ENCODE measurements at regions not wholly inside any gene's neighbourhood (a gene's known extent, or its start where the extent isn't known, plus 50 kb on each side); places are given as distances from the start of the nearest gene placed in this dataset.

DNA sequence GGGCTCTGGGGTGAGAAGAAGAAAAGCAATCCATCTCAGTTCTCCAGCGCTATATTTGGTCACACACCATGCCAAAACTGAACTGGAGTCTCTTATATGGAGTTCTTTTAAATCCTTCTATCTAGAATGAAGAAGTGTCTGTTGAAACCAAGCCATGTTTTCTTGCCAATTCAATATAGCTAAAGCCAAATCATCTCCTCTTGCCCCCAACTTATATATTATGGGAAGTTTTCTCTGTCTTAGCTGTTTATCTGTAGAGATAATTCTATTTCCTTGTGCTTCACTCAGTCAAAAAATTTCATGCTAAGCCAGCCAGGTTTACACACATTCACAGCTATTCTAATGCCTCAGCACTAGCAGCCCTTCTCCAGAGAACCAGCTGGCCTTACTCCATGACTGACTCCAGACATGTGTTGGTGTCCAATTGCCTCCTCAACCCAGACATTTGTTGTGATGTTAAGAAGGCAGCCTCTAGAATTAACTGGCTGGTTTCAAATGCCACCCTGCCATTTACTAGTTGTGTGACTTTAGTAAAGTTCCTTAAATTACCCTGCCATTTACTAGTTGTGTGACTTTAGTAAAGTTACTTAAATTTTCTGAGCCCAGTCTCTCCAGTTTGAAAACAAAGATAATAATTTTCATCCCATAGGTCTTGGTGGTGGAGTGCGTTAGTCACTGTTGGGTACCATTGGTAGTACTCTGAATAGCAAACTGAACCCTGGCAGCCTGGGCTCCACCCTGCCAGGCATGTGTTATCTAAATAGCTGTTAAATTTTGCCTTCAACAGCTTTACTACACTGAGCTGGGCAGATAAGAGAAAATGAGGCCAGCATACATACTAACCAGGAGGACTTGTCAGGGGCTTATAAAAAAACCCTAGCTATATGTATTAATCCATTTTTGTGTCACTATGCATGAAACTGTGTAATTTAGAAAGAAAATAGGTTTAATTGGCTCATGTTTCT is 525.1 kb downstream of the LMO7 start (continued):
- TF ChIP-seq, protein P1, sequence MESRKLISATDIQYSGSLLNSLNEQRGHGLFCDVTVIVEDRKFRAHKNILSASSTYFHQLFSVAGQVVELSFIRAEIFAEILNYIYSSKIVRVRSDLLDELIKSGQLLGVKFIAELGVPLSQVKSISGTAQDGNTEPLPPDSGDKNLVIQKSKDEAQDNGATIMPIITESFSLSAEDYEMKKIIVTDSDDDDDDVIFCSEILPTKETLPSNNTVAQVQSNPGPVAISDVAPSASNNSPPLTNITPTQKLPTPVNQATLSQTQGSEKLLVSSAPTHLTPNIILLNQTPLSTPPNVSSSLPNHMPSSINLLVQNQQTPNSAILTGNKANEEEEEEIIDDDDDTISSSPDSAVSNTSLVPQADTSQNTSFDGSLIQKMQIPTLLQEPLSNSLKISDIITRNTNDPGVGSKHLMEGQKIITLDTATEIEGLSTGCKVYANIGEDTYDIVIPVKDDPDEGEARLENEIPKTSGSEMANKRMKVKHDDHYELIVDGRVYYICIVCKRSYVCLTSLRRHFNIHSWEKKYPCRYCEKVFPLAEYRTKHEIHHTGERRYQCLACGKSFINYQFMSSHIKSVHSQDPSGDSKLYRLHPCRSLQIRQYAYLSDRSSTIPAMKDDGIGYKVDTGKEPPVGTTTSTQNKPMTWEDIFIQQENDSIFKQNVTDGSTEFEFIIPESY (IDR thresholded peaks at IDR 0.05; ENCODE audit: borderline replicate concordance, low read depth), result no peak

DNA sequence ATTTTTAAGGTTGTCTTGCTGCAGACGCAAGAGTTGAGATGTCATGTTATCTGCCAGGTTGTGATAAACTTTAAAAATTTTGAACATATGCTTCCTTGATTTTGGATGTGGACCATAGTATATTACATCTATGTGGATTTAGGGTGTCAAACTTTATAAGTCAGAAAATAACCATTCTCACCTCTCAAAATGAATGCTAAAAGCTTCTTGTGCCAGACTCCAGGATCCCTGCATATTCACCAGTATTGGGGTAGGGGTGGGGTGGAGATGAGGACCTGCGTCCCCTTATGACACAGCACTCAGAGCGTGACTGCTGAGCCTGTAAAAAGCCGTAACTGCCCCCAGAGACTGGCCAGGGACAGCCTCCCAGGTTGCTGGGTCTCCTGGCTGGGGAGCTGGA is 524.4 kb downstream of the LMO7 start:
- no peak for DNase-seq
- POLR2A ChIA-PET, result no interaction called here
- CTCF ChIA-PET, result interaction anchor here (0.8 kb wide), 1 partner anchor 21 kb away, joined by 3 read pairs; no protein-coding TSS in a partner anchor
- no peak overlapping the region for H3K27ac ChIP-seq (ENCODE audit: low read depth in 2 of 2, low read length in 1 of 2)
- no peaks in the 10 kb centered on the region for H4K20me1 ChIP-seq (ENCODE audit: insufficient read depth)
- H3K9me3 ChIP-seq, result no peaks in the 10 kb centered on the region
- TF ChIP-seq NFIC (IDR thresholded peaks at IDR 0.05; ENCODE audit: borderline replicate concordance), result no peak
- no peak for TF ChIP-seq POLR2AphosphoS5 (IDR thresholded peaks at IDR 0.05; ENCODE audit: low read depth, low read length)
- no peak for TF ChIP-seq CTCF (IDR thresholded peaks at IDR 0.05)
- no peaks in the 10 kb centered on the region for H3K9me2 ChIP-seq
- H3F3A ChIP-seq (replicated peaks; ENCODE audit: insufficient read depth), result no peaks in the 10 kb centered on the region
- H3K4me2 ChIP-seq, result no peak overlapping the region
- WGBS (ENCODE audit: low lambda C conversion rate), result 17% methylated on average over 2 of the region's 4 CpGs
- H3K9ac ChIP-seq, result no peak overlapping the region
- H3K79me2 ChIP-seq (ENCODE audit: insufficient read depth), result no peaks in the 10 kb centered on the region
- no peaks in the 10 kb centered on the region for H3K36me3 ChIP-seq (replicated peaks in 1 of 2; ENCODE audit: control insufficient read depth in 1 of 2, insufficient read depth in 2 of 2, low read length in 1 of 2)
- no peak overlapping the region for H2AFZ ChIP-seq (ENCODE audit: low read depth)
- H3K4me3 ChIP-seq (ENCODE audit: low read depth in 2 of 2, low read length in 1 of 2), result no peak overlapping the region
- H3K4me1 ChIP-seq (ENCODE audit: control insufficient read depth in 1 of 2, insufficient read depth in 2 of 2, low read depth in 1 of 2, low read length in 1 of 2), result no peaks in the 10 kb centered on the region
- no peaks in the 10 kb centered on the region for H3K27me3 ChIP-seq (ENCODE audit: insufficient read depth)

- CTCF ChIA-PET, result no interaction called here
- no peak for TF ChIP-seq RAD21 (IDR thresholded peaks at IDR 0.05; ENCODE audit: low read length)
- TF ChIP-seq, protein P2, sequence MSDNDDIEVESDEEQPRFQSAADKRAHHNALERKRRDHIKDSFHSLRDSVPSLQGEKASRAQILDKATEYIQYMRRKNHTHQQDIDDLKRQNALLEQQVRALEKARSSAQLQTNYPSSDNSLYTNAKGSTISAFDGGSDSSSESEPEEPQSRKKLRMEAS (IDR thresholded peaks at IDR 0.05; ENCODE audit: low read depth), result no peak
- TF ChIP-seq IRF3 (IDR thresholded peaks at IDR 0.05; ENCODE audit: low read depth, low read length), result no peak
- TF ChIP-seq, protein P1 (IDR thresholded peaks at IDR 0.05; ENCODE audit: borderline replicate concordance, low read depth), result no peak
- no peak for TF ChIP-seq TAF1 (IDR thresholded peaks at IDR 0.05; ENCODE audit: borderline replicate concordance, low read depth, low read length)
- DNase-seq, result no peak
- H3F3A ChIP-seq (replicated peaks; ENCODE audit: insufficient read depth), result no peaks in the 10 kb centered on the region
- H3K4me3 ChIP-seq (ENCODE audit: low read depth in 2 of 2, low read length in 1 of 2), result no peak overlapping the region
- no peak overlapping the region for H3K27ac ChIP-seq (ENCODE audit: low read depth in 2 of 2, low read length in 1 of 2)
- H4K20me1 ChIP-seq (ENCODE audit: insufficient read depth), result no peaks in the 10 kb centered on the region
- no peaks in the 10 kb centered on the region for H3K27me3 ChIP-seq (ENCODE audit: insufficient read depth)
- no peak overlapping the region for H2AFZ ChIP-seq (ENCODE audit: low read depth)
- POLR2A ChIA-PET, result no interaction called here
- H3K4me1 ChIP-seq (ENCODE audit: control insufficient read depth in 1 of 2, insufficient read depth in 2 of 2, low read depth in 1 of 2, low read length in 1 of 2), result no peaks in the 10 kb centered on the region
- no peaks in the 10 kb centered on the region for H3K9me3 ChIP-seq
- H3K36me3 ChIP-seq (replicated peaks in 1 of 2; ENCODE audit: control insufficient read depth in 1 of 2, insufficient read depth in 2 of 2, low read length in 1 of 2), result no peaks in the 10 kb centered on the region
- H3K79me2 ChIP-seq (ENCODE audit: insufficient read depth), result no peaks in the 10 kb centered on the region
- H3K9ac ChIP-seq, result no peak overlapping the region
- no peaks in the 10 kb centered on the region for H3K9me2 ChIP-seq
- H3K4me2 ChIP-seq, result no peak overlapping the region
These were observed 521.8 kb downstream of the LMO7 start for GRCh38 chr13:76157926-76158325.
